H9 (cell line): ENCODE measurements at regions not wholly inside any gene's neighbourhood (a gene's known extent, or its start where the extent isn't known, plus 50 kb on each side); places are given as distances from the start of the nearest gene placed in this dataset.
A peak's percentile ranks its signal among the peaks of the same experiment; 100 is the strongest.

Experiments
- DNase-seq: peaks from one replicate; pipeline ENCODE4 v3.0.0-alpha.2; 2017
- H2AFZ ChIP-seq: one replicate; pipeline ENCODE4 v1.6.1; 2013; ENCODE audit warnings: mild to moderate bottlenecking, low read length, control low read depth, moderate library complexity
- H2AK5ac ChIP-seq: 2 replicates; pipeline ENCODE4 v1.6.1; 2013; ENCODE audit warnings: low read length, control low read depth, mixed read lengths; ENCODE audit not compliant: insufficient read length
- H2BK120ac ChIP-seq: one replicate; pipeline ENCODE4 v1.6.1; 2013; ENCODE audit warnings: low read depth, mild to moderate bottlenecking, low read length, control low read depth, inconsistent platforms; ENCODE audit not compliant: poor library complexity, severe bottlenecking
- H2BK12ac ChIP-seq: 2 replicates; pipeline ENCODE4 v1.6.1; 2013; ENCODE audit warnings: low read length, control low read depth, mixed read lengths, low read depth; ENCODE audit not compliant: insufficient read length
- H2BK15ac ChIP-seq: 2 replicates; pipeline ENCODE4 v1.6.1; 2013; ENCODE audit warnings: low read depth, low read length, control low read depth
- H2BK20ac ChIP-seq: one replicate; pipeline ENCODE4 v1.6.1; 2013; ENCODE audit warnings: low read depth, mild to moderate bottlenecking, low read length, control low read depth, inconsistent platforms; ENCODE audit not compliant: poor library complexity, severe bottlenecking
- H2BK5ac ChIP-seq: 2 replicates; pipeline ENCODE4 v1.6.1; 2013; ENCODE audit warnings: low read length, control low read depth, mixed read lengths; ENCODE audit not compliant: insufficient read length
- H3K14ac ChIP-seq: 2 replicates; pipeline ENCODE4 v1.6.1; 2013; ENCODE audit warnings: low read length, control low read depth; ENCODE audit not compliant: insufficient read depth
- H3K18ac ChIP-seq: 2 replicates; pipeline ENCODE4 v1.6.1; 2013; ENCODE audit warnings: low read depth, mild to moderate bottlenecking, mixed read lengths, low read length, control low read depth; ENCODE audit not compliant: insufficient read length
- H3K23ac ChIP-seq: 2 replicates; pipeline ENCODE4 v1.6.1; 2013; ENCODE audit warnings: low read length, control low read depth, mixed read lengths, low read depth; ENCODE audit not compliant: insufficient read length
- H3K23me2 ChIP-seq: 2 replicates; pipeline ENCODE4 v1.6.1; 2013; ENCODE audit warnings: low read depth, mild to moderate bottlenecking, mixed read lengths, low read length, control low read depth; ENCODE audit not compliant: insufficient read length, poor library complexity, severe bottlenecking
- H3K27ac ChIP-seq: 2 replicates; pipeline ENCODE4 v1.5.1; 2013; ENCODE audit warnings: low read length, control low read depth, mixed read lengths, low read depth; ENCODE audit not compliant: insufficient read length
- H3K27me3 ChIP-seq: 2 replicates; pipeline ENCODE4 v1.6.1; 2013; ENCODE audit warnings: low read length, control low read depth, inconsistent platforms; ENCODE audit not compliant: insufficient read depth
- H3K4ac ChIP-seq: 2 replicates; pipeline ENCODE4 v1.6.1; 2013; ENCODE audit warnings: low read depth, mild to moderate bottlenecking, control low read depth, inconsistent platforms, low read length, moderate library complexity
- H3K4me1 ChIP-seq: 2 replicates; pipeline ENCODE4 v1.6.1; 2013; ENCODE audit warnings: low read length, control low read depth, inconsistent platforms; ENCODE audit not compliant: insufficient read depth
- H3K4me2 ChIP-seq: 2 replicates; pipeline ENCODE4 v1.6.1; 2013; ENCODE audit warnings: low read length, control low read depth, mixed read lengths; ENCODE audit not compliant: insufficient read length, insufficient read depth
- H3K56ac ChIP-seq: 2 replicates; pipeline ENCODE4 v1.6.1; 2013; ENCODE audit warnings: low read depth, mild to moderate bottlenecking, mixed read lengths, low read length, control low read depth; ENCODE audit not compliant: insufficient read length
- H3K79me1 ChIP-seq: 2 replicates; pipeline ENCODE4 v1.6.1; 2013; ENCODE audit warnings: low read depth, mild to moderate bottlenecking, moderate library complexity, low read length, control low read depth, inconsistent platforms; ENCODE audit not compliant: insufficient read depth, poor library complexity, severe bottlenecking
- H3K79me2 ChIP-seq: 2 replicates; pipeline ENCODE4 v1.6.1; 2013; ENCODE audit warnings: low read length, control low read depth, inconsistent platforms; ENCODE audit not compliant: insufficient read depth
- H3K9ac ChIP-seq: 2 replicates; pipeline ENCODE4 v1.6.1; 2013; ENCODE audit warnings: low read length, control low read depth, mixed read lengths; ENCODE audit not compliant: insufficient read length; ENCODE audit errors: extremely low read depth
- H3K9me3 ChIP-seq: one replicate; pipeline ENCODE4 v1.6.1; 2013; ENCODE audit warnings: low read depth, low read length, inconsistent platforms; ENCODE audit not compliant: control insufficient read depth
- H3T11ph ChIP-seq: one replicate; pipeline ENCODE4 v1.6.1; 2013; ENCODE audit warnings: mild to moderate bottlenecking, low read length, control low read depth, inconsistent platforms
- H4K20me1 ChIP-seq: one replicate; pipeline ENCODE4 v1.6.1; 2013; ENCODE audit not compliant: control insufficient read depth, insufficient read length, insufficient read depth
- H4K5ac ChIP-seq: 2 replicates; pipeline ENCODE4 v1.6.1; 2013; ENCODE audit warnings: low read depth, mild to moderate bottlenecking, mixed read lengths, low read length, control low read depth; ENCODE audit not compliant: insufficient read length
- H4K8ac ChIP-seq: replicated peaks from 2 replicates; pipeline ENCODE4 v1.6.1; 2013; ENCODE audit warnings: low read length, control low read depth, mixed read lengths, low read depth; ENCODE audit not compliant: insufficient read length
- H4K91ac ChIP-seq: 2 replicates; pipeline ENCODE4 v1.6.1; 2013; ENCODE audit warnings: low read depth, mild to moderate bottlenecking, moderate library complexity, mixed read lengths, low read length, control low read depth; ENCODE audit not compliant: insufficient read length
- H3K27ac Mint-ChIP-seq, 3 experiments: 2 replicates in 2 of 3; 3 replicates in 1 of 3; pipeline ENCODE4 v1.8.0; 2020 to 2021; ENCODE audit warnings: mixed read lengths in 3 of 3, mild to moderate bottlenecking in 1 of 3, moderate library complexity in 1 of 3
- H3K27me3 Mint-ChIP-seq: 2 replicates; pipeline ENCODE4 v1.8.0; 2021; ENCODE audit warnings: low read depth, mild to moderate bottlenecking, moderate library complexity, mixed read lengths
- H3K36me3 Mint-ChIP-seq, 3 experiments: 2 replicates in 2 of 3; 3 replicates in 1 of 3; pipeline ENCODE4 v1.8.0; 2020 to 2021; ENCODE audit warnings: low read depth in 3 of 3, mixed read lengths in 3 of 3; ENCODE audit not compliant: insufficient read depth in 1 of 3
- H3K4me1 Mint-ChIP-seq, 2 experiments: 2 replicates each; pipeline ENCODE4 v1.8.0; 2020; ENCODE audit warnings: mixed read lengths in 2 of 2
- H3K4me3 Mint-ChIP-seq, 2 experiments: 2 replicates in 1 of 2; 3 replicates in 1 of 2; pipeline ENCODE4 v1.8.0; 2020 to 2021; ENCODE audit warnings: mild to moderate bottlenecking in 2 of 2, mixed read lengths in 2 of 2, moderate library complexity in 1 of 2
- H3K9me3 Mint-ChIP-seq, 2 experiments: 2 replicates in 1 of 2; 3 replicates in 1 of 2; pipeline ENCODE4 v1.8.0; 2020; ENCODE audit warnings: mild to moderate bottlenecking in 2 of 2, mixed read lengths in 2 of 2, moderate library complexity in 1 of 2
- CTCF ChIP-seq: fragments of 200-600 bp; sonication (generic); conservative IDR thresholded peaks from 3 replicates; pipeline ENCODE4 v1.8.0; 2021; ENCODE audit warnings: antibody characterized with exemption, mild to moderate bottlenecking
- WGBS: extraction: QIAGEN DNeasy Blood & Tissue Kit; methylation state at CpG from one replicate; pipeline ENCODE4 v1.1.7; 2013; ENCODE audit warnings: missing lambda C conversion rate, low lambda C conversion rate, mixed read lengths; ENCODE audit not compliant: insufficient read length; ENCODE audit errors: extremely low coverage; 5-methylcytosine and 5-hydroxymethylcytosine counted together

GRCh38 chr2:128791985-128792320 is 473.3 kb upstream of the HS6ST1 start:
- Mint-ChIP-seq H3K27ac (no peak overlapping the region), H3K36me3 (peaks cover 0 to 5% (median 0%) of the 10 kb centered on the region in 3 experiments; a peak in 2 of 7 replicates), H3K9me3 (peaks cover 7 to 9% of the 10 kb centered on the region in 2 experiments; a peak in 3 of 5 replicates), H3K4me1 (peaks cover 7 to 17% of the 10 kb centered on the region in 2 experiments), H3K27me3 (no peaks in the 10 kb centered on the region; the same call in 1 of the 2 replicates), H3K4me3 (no peak overlapping the region)
- Histone ChIP-seq H3K14ac (no peak overlapping the region), H3K79me2 (no peaks in the 10 kb centered on the region), H3K79me1 (no peaks in the 10 kb centered on the region), H3K18ac (no peak overlapping the region), H2AK5ac (no peak overlapping the region), H4K20me1 (no peaks in the 10 kb centered on the region), H3K9ac (no peak overlapping the region), H3K4ac (no peak overlapping the region), H3K56ac (no peak overlapping the region), H3K4me1 (no peaks in the 10 kb centered on the region; the same call in 1 of the 2 replicates), H3K23ac (no peak overlapping the region), H4K5ac (no peak overlapping the region), H3K27me3 (no peaks in the 10 kb centered on the region), H4K91ac (no peak overlapping the region), H2BK120ac (no peak overlapping the region), H2AFZ (no peak overlapping the region), H3K9me3 (no peaks in the 10 kb centered on the region), H3T11ph (no peak overlapping the region), H4K8ac (no peak overlapping the region), H3K23me2 (no peaks in the 10 kb centered on the region), H2BK5ac (no peak overlapping the region), H2BK12ac (no peak overlapping the region), H2BK15ac (no peak overlapping the region), H3K27ac (no peak overlapping the region), H2BK20ac (no peak overlapping the region), H3K4me2 (no peak overlapping the region)
- no peak for TF ChIP-seq CTCF
- WGBS: no CpG with 5 or more reads among the region's 7 CpGs
- peak; percentile 16 for DNase-seq
